H1 (cell line): ENCODE measurements at regions not wholly inside any gene's neighbourhood (a gene's known extent, or its start where the extent isn't known, plus 50 kb on each side); places are given as distances from the start of the nearest gene placed in this dataset.

ENCODE experiments used
- CTCF ChIA-PET: fragments of 300-600 bp; sonication (Branson Sonifier 250); formaldehyde crosslinking; loops from one replicate; lab custom pipeline; 2021; ENCODE audit not compliant: partially characterized antibody; lab: Charles Lee
- POLR2A ChIA-PET: fragments of 300-600 bp; sonication (Branson Sonifier 250); formaldehyde crosslinking; loops from one replicate; lab custom pipeline; 2021; ENCODE audit warnings: inconsistent platforms; ENCODE audit not compliant: partially characterized antibody; lab: Charles Lee
- DNase-seq, 2 experiments: peaks; one replicate each; pipeline versions ENCODE4 v3.0.0 to v3.0.0-alpha.2; 2010 to 2022; ENCODE audit warnings: low spot score in 2 of 2, low read depth in 1 of 2, mixed read lengths in 1 of 2
- FAIRE-seq: peaks from 2 replicates; lab custom pipeline; 2011; peaks lifted over from hg19 to GRCh38; lab: Jason Lieb, UNC
- H2AFZ ChIP-seq: 2 replicates; pipeline ENCODE4 v1.8.1; 2012; ENCODE audit warnings: low read length, inconsistent platforms
- H2AK5ac ChIP-seq: 2 replicates; pipeline ENCODE4 v1.6.1; 2013; ENCODE audit warnings: low read depth, low read length
- H2BK120ac ChIP-seq: replicated peaks from 2 replicates; pipeline ENCODE3; 2013; ENCODE audit warnings: low read depth, low read length, inconsistent platforms
- H2BK12ac ChIP-seq: 2 replicates; pipeline ENCODE4 v1.6.1; 2013; ENCODE audit warnings: low read depth, low read length
- H2BK15ac ChIP-seq: 2 replicates; pipeline ENCODE4 v1.6.1; 2013; ENCODE audit warnings: low read length
- H2BK20ac ChIP-seq: 2 replicates; pipeline ENCODE4 v1.6.1; 2013; ENCODE audit warnings: low read length
- H2BK5ac ChIP-seq: 2 replicates; pipeline ENCODE4 v1.6.1; 2013; ENCODE audit warnings: low read depth, low read length
- H3K14ac ChIP-seq: 2 replicates; pipeline ENCODE4 v1.6.1; 2013; ENCODE audit warnings: inconsistent platforms; ENCODE audit not compliant: insufficient read length
- H3K18ac ChIP-seq: 2 replicates; pipeline ENCODE4 v1.6.1; 2013; ENCODE audit warnings: low read length; ENCODE audit errors: extremely low read depth
- H3K23ac ChIP-seq: 2 replicates; pipeline ENCODE4 v1.6.1; 2013; ENCODE audit warnings: inconsistent platforms; ENCODE audit not compliant: insufficient read length
- H3K23me2 ChIP-seq: 2 replicates; pipeline ENCODE4 v1.6.1; 2013; ENCODE audit warnings: low read depth, low read length
- H3K27ac ChIP-seq: 2 replicates; pipeline ENCODE4 v1.6.1; 2011; ENCODE audit warnings: low read depth, low read length, inconsistent platforms
- H3K27me3 ChIP-seq, 4 experiments: replicated peaks in 1 of 4; 1 replicate in 1 of 4; 2 replicates in 3 of 4; pipeline versions ENCODE4 v1.6.1 to v1.8.1; 2011 to 2013; ENCODE audit warnings: low read length in 3 of 4, mild to moderate bottlenecking in 3 of 4, inconsistent platforms in 2 of 4, mixed read lengths in 2 of 4, moderate library complexity in 1 of 4; ENCODE audit not compliant: control insufficient read depth in 3 of 4, insufficient read depth in 3 of 4; ENCODE audit errors: extremely low read depth in 1 of 4
- H3K36me3 ChIP-seq, 4 experiments: 2 replicates each; pipeline versions ENCODE4 v1.6.1 to v1.8.1; 2011 to 2013; ENCODE audit warnings: mild to moderate bottlenecking in 4 of 4, low read length in 3 of 4, moderate library complexity in 2 of 4, control low read depth in 1 of 4, inconsistent platforms in 1 of 4; ENCODE audit not compliant: insufficient read depth in 4 of 4, control insufficient read depth in 2 of 4
- H3K4ac ChIP-seq: replicated peaks from 2 replicates; pipeline ENCODE3; 2013; ENCODE audit warnings: low read length, low read depth, mixed read lengths, inconsistent platforms; ENCODE audit not compliant: insufficient read length
- H3K4me1 ChIP-seq, 4 experiments: replicated peaks in 1 of 4; 1 replicate in 1 of 4; 2 replicates in 3 of 4; pipeline versions ENCODE4 v1.6.1 to v1.8.1; 2011 to 2013; ENCODE audit warnings: low read length in 3 of 4, inconsistent platforms in 2 of 4, mixed read lengths in 1 of 4; ENCODE audit not compliant: insufficient read depth in 4 of 4, control insufficient read depth in 3 of 4
- H3K4me2 ChIP-seq, 2 experiments: 2 replicates each; pipeline versions ENCODE4 v1.6.1 to v1.8.1; 2011 to 2013; ENCODE audit warnings: low read depth in 2 of 2, low read length in 2 of 2, control low read depth in 1 of 2, inconsistent platforms in 1 of 2, mild to moderate bottlenecking in 1 of 2; ENCODE audit not compliant: insufficient read depth in 1 of 2
- H3K4me3 ChIP-seq, 4 experiments: fragments of 200-600, 300-600 bp in 1 of 4; sonication (generic), shearing (Covaris generic), sonication (Bioruptor Twin) in 1 of 4; 2 replicates each; pipeline versions ENCODE4 v1.5.1 to v1.8.1; 2011 to 2016; ENCODE audit warnings: low read length in 4 of 4, low read depth in 3 of 4, control low read depth in 2 of 4, inconsistent platforms in 2 of 4, mild to moderate bottlenecking in 2 of 4, mixed read lengths in 1 of 4, moderate library complexity in 1 of 4; ENCODE audit not compliant: insufficient read depth in 2 of 4; ENCODE audit errors: extremely low read depth in 1 of 4
- H3K56ac ChIP-seq: replicated peaks from 2 replicates; pipeline ENCODE3; 2013; ENCODE audit warnings: low read depth, mild to moderate bottlenecking, mixed read lengths, low read length, inconsistent platforms; ENCODE audit not compliant: insufficient read length
- H3K79me1 ChIP-seq: 2 replicates; pipeline ENCODE4 v1.6.1; 2013; ENCODE audit warnings: low read depth, low read length, control low read depth
- H3K79me2 ChIP-seq, 2 experiments: 2 replicates each; pipeline versions ENCODE4 v1.6.1 to v1.8.1; 2012 to 2013; ENCODE audit warnings: low read length in 2 of 2, mild to moderate bottlenecking in 2 of 2, inconsistent platforms in 1 of 2; ENCODE audit not compliant: insufficient read depth in 2 of 2, control insufficient read depth in 1 of 2
- H3K9ac ChIP-seq, 4 experiments: replicated peaks in 1 of 4; 1 replicate in 1 of 4; 2 replicates in 3 of 4; pipeline versions ENCODE4 v1.6.1 to v1.8.1; 2011 to 2013; ENCODE audit warnings: low read depth in 3 of 4, low read length in 3 of 4, control low read depth in 2 of 4, mild to moderate bottlenecking in 2 of 4, moderate library complexity in 2 of 4, inconsistent platforms in 1 of 4; ENCODE audit errors: extremely low read depth in 1 of 4
- H3K9me3 ChIP-seq, 2 experiments: 2 replicates each; pipeline versions ENCODE4 v1.6.1 to v1.8.1; 2012 to 2013; ENCODE audit warnings: mild to moderate bottlenecking in 2 of 2, moderate library complexity in 2 of 2, control low read depth in 1 of 2, inconsistent platforms in 1 of 2, low read depth in 1 of 2, low read length in 1 of 2, mixed read lengths in 1 of 2; ENCODE audit not compliant: insufficient read depth in 2 of 2
- H4K20me1 ChIP-seq, 2 experiments: replicated peaks in 1 of 2; 2 replicates each; pipeline versions ENCODE3 to v1.8.1; 2011 to 2013; ENCODE audit warnings: inconsistent platforms in 2 of 2, low read length in 2 of 2, mild to moderate bottlenecking in 1 of 2; ENCODE audit not compliant: insufficient read depth in 2 of 2, control insufficient read depth in 1 of 2
- H4K5ac ChIP-seq: 2 replicates; pipeline ENCODE4 v1.6.1; 2013; ENCODE audit warnings: low read length, low read depth, mixed read lengths, inconsistent platforms; ENCODE audit not compliant: insufficient read length
- H4K8ac ChIP-seq: 2 replicates; pipeline ENCODE4 v1.8.0; 2013; ENCODE audit warnings: mild to moderate bottlenecking, moderate library complexity, low read length, inconsistent platforms; ENCODE audit not compliant: insufficient read depth; ENCODE audit errors: extremely low read depth
- H4K91ac ChIP-seq: replicated peaks from 2 replicates; pipeline ENCODE3; 2013; ENCODE audit warnings: low read length, mixed read lengths, inconsistent platforms; ENCODE audit not compliant: insufficient read length
- ASH2L ChIP-seq: fragments of 200-600, 300-600 bp; sonication (generic); IDR thresholded peaks from one replicate; pipeline ENCODE4 v1.7.1; 2017; ENCODE audit warnings: low read length
- CHD2 ChIP-seq: IDR thresholded peaks from 2 replicates; pipeline ENCODE4 v1.6.1; 2012; ENCODE audit warnings: low read length, improper control_type of control experiment
- CTCF ChIP-seq, 3 experiments: IDR thresholded peaks; 1 replicate in 2 of 3; 2 replicates in 1 of 3; pipeline versions ENCODE4 v1.5.1 to v1.6.1; 2011; ENCODE audit warnings: low read length in 3 of 3, mild to moderate bottlenecking in 3 of 3, inconsistent platforms in 2 of 3, low read depth in 1 of 3, moderate library complexity in 1 of 3; ENCODE audit not compliant: insufficient read depth in 1 of 3; ENCODE audit errors: control extremely low read depth in 1 of 3
- GABPA ChIP-seq: IDR thresholded peaks from 2 replicates; pipeline ENCODE4 v1.6.1; 2011; ENCODE audit warnings: mild to moderate bottlenecking, low read length, moderate library complexity, borderline replicate concordance; ENCODE audit not compliant: insufficient read depth
- JUN ChIP-seq: IDR thresholded peaks from 2 replicates; pipeline ENCODE4 v1.6.1; 2011; ENCODE audit warnings: low read depth, mild to moderate bottlenecking, improper control_type of control experiment, low read length
- JUND ChIP-seq: IDR thresholded peaks from 2 replicates; pipeline ENCODE4 v1.6.1; 2011; ENCODE audit warnings: mild to moderate bottlenecking, improper control_type of control experiment, low read length
- NANOG ChIP-seq: IDR thresholded peaks from 2 replicates; pipeline ENCODE4 v1.6.1; 2011; ENCODE audit warnings: low read length, low read depth, mild to moderate bottlenecking, inconsistent platforms; ENCODE audit not compliant: insufficient read depth, poor library complexity, severe bottlenecking
- POU5F1 ChIP-seq: IDR thresholded peaks from 2 replicates; pipeline ENCODE4 v1.6.1; 2011; ENCODE audit warnings: low read depth, mild to moderate bottlenecking, low read length, moderate library complexity
- SIRT6 ChIP-seq: IDR thresholded peaks from one replicate; pipeline ENCODE4 v1.7.1; 2012; ENCODE audit warnings: low read length, inconsistent platforms
- TCF12 ChIP-seq: IDR thresholded peaks from 2 replicates; pipeline ENCODE4 v1.6.1; 2011; ENCODE audit warnings: low read depth, mild to moderate bottlenecking, low read length
- TEAD4 ChIP-seq: IDR thresholded peaks from 2 replicates; pipeline ENCODE4 v1.6.1; 2012; ENCODE audit warnings: low read depth, low read length, inconsistent platforms, mixed read lengths
- YY1 ChIP-seq: IDR thresholded peaks from 2 replicates; pipeline ENCODE4 v1.6.1; 2011; ENCODE audit warnings: low read depth, mild to moderate bottlenecking, low read length
- ZNF274 ChIP-seq: IDR thresholded peaks from 2 replicates; pipeline ENCODE4 v1.7.0; 2012; ENCODE audit warnings: low read length, borderline replicate concordance; ENCODE audit errors: extremely low read depth
- WGBS, 2 experiments: shearing (Covaris generic) in 1 of 2; methylation state at CpG; one replicate each; pipeline versions ENCODE4 v1.1.6 to v1.1.7; 2013 to 2015; ENCODE audit warnings: low lambda C conversion rate in 2 of 2, mixed read lengths in 2 of 2, inconsistent platforms in 1 of 2, low coverage in 1 of 2, missing lambda C conversion rate in 1 of 2; ENCODE audit not compliant: insufficient replicate concordance in 2 of 2, insufficient coverage in 1 of 2, insufficient read length in 1 of 2; ENCODE audit errors: extremely low coverage in 1 of 2, missing lambda C conversion rate in 1 of 2; 5-methylcytosine and 5-hydroxymethylcytosine counted together

DNA sequence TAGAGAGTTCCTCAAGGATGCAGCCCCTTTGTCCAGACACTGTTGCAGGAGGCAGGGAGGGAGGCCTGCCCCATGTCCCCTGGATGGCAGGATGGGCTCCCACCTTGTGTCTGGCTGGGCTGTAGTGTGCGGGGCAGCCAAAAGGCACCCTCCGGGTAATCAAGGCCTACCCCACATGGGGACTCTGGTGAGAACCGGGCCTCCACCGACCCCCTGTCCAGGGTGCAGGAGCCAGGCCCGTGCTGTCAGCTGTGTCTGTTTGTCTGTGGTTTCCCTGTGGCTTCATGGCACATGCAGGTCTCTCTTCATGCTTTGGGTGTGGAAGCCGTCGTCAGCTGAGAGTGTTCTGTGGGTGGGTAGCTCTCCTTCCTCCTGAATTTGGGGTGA lies 1240.9 kb downstream of the BRD1 start:
- H3K9me3 ChIP-seq, result no peaks in the 10 kb centered on the region
- H3K14ac ChIP-seq, result no peak overlapping the region
- no peak overlapping the region for H2BK12ac ChIP-seq
- H3K9ac ChIP-seq, result no peak overlapping the region
- no peak overlapping the region for H3K4ac ChIP-seq
- ChIA-PET CTCF (no interaction called here), POLR2A (no interaction called here)
- 0 out of 2 replicates have a peak overlapping the region, but pooled peaks have one; percentile 3 for H4K8ac ChIP-seq
- H2BK20ac ChIP-seq, result no peak overlapping the region
- no peak overlapping the region for H3K56ac ChIP-seq
- no peak overlapping the region for H3K23ac ChIP-seq
- no peak overlapping the region for H2AK5ac ChIP-seq
- DNase-seq (no peak), FAIRE-seq (no peak)
- peaks cover 36% of the 10 kb centered on the region; the same call in 1 of the 2 replicates for H3K23me2 ChIP-seq
- no peak overlapping the region for H3K4me2 ChIP-seq
- H3K79me1 ChIP-seq, result peaks cover 29% of the 10 kb centered on the region
- H3K4me3 ChIP-seq, result no peak overlapping the region
- no peak overlapping the region for H2BK5ac ChIP-seq
- no peak overlapping the region for H2BK15ac ChIP-seq
- peaks cover 0 to 7% (median 4%) of the 10 kb centered on the region in 4 experiments; a peak in 4 of 7 replicates for H3K4me1 ChIP-seq
- WGBS, 2 experiments, result 90% methylated on average over 7 of the region's 7 CpGs; no CpG with 5 or more reads in 1 of the 2 experiments
- H4K5ac ChIP-seq, result no peak overlapping the region
- no peak overlapping the region for H3K27ac ChIP-seq
- peaks cover 0 to 34% of the 10 kb centered on the region in 2 experiments for H4K20me1 ChIP-seq
- no peak overlapping the region for H4K91ac ChIP-seq
- no peak overlapping the region for H2BK120ac ChIP-seq
- H3K79me2 ChIP-seq, result peaks cover 9 to 23% of the 10 kb centered on the region in 2 experiments; a peak in 3 of 4 replicates
- no peaks in the 10 kb centered on the region; a peak in 2 of 8 replicates for H3K36me3 ChIP-seq
- H3K18ac ChIP-seq, result no peak overlapping the region
- H2AFZ ChIP-seq, result no peak overlapping the region
- no peaks in the 10 kb centered on the region for H3K27me3 ChIP-seq
- TF ChIP-seq ASH2L, result no peak
- no peak for TF ChIP-seq CHD2
- no peak for TF ChIP-seq CTCF (IDR thresholded peaks at IDR 0.05; ENCODE audit: control extremely low read depth in 1 of 3, insufficient read depth in 1 of 3, low read depth in 1 of 3, low read length in 3 of 3)
- no peak for TF ChIP-seq SIRT6
- no peak for TF ChIP-seq JUND
- TF ChIP-seq JUN, result no peak
- TF ChIP-seq POU5F1, result no peak
- no peak for TF ChIP-seq NANOG
- TF ChIP-seq TEAD4, result no peak
- no peak for TF ChIP-seq ZNF274
- no peak for TF ChIP-seq GABPA
- no peak for TF ChIP-seq TCF12
- TF ChIP-seq YY1, result no peak
